Activated B cell treated with CpG ODN at 0.5 μM for 24 hours (primary cell): ENCODE measurements at regions not wholly inside any gene's neighbourhood (a gene's known extent, or its start where the extent isn't known, plus 50 kb on each side); places are given as distances from the start of the nearest gene placed in this dataset.

Source experiments
- ATAC-seq: fragments of 200-7000 bp; cut with Tn5 transposase; one replicate; pipeline ENCODE4 v1.10.0; 2021; ENCODE audit warnings: low read depth, mild to moderate bottlenecking, moderate library complexity
- CTCF ChIA-PET: fragments of 350-600 bp; sonication (Branson Sonifier 250); formaldehyde crosslinking; loops from one replicate; lab custom pipeline; 2021; ENCODE audit warnings: antibody characterized with exemption; lab: Charles Lee
- POLR2A ChIA-PET: fragments of 350-600 bp; sonication (Branson Sonifier 250); formaldehyde crosslinking; loops from one replicate; lab custom pipeline; 2021; ENCODE audit warnings: antibody characterized with exemption; lab: Charles Lee
- DNase-seq: peaks from one replicate; pipeline ENCODE4 v3.0.0; 2022
- H3K27ac Mint-ChIP-seq: one replicate; pipeline ENCODE4 v1.8.0; 2020; ENCODE audit warnings: mixed read lengths
- H3K27me3 Mint-ChIP-seq: one replicate; pipeline ENCODE4 v1.8.0; 2021; ENCODE audit warnings: mixed read lengths
- H3K36me3 Mint-ChIP-seq: one replicate; pipeline ENCODE4 v1.8.0; 2021; ENCODE audit warnings: low read depth, mixed read lengths
- H3K4me1 Mint-ChIP-seq: one replicate; pipeline ENCODE4 v1.8.0; 2021; ENCODE audit warnings: mixed read lengths
- H3K4me3 Mint-ChIP-seq: one replicate; pipeline ENCODE4 v1.8.0; 2020; ENCODE audit warnings: mild to moderate bottlenecking, mixed read lengths
- H3K9me3 Mint-ChIP-seq: one replicate; pipeline ENCODE4 v1.8.0; 2020; ENCODE audit warnings: mixed read lengths
- CTCF ChIP-seq: fragments of 200-600 bp; IDR thresholded peaks from one replicate; pipeline ENCODE4 v1.8.0; 2022; ENCODE audit warnings: antibody characterized with exemption, mild to moderate bottlenecking
- intact Hi-C: fragments of 100-400 bp; cut with micrococcal nuclease; formaldehyde crosslinking; loops from one replicate; pipeline ENCODE4 v1.15.1; 2024

- intact Hi-C loops, result no loop called here
- H3K9me3 Mint-ChIP-seq, result no peaks in the 10 kb centered on the region
- H3K36me3 Mint-ChIP-seq, result no peaks in the 10 kb centered on the region
- DNase-seq (no peak), ATAC-seq (no peak)
- H3K4me3 Mint-ChIP-seq, result no peak overlapping the region
- ChIA-PET POLR2A (no interaction called here), CTCF (no interaction called here)
- H3K27me3 Mint-ChIP-seq, result no peaks in the 10 kb centered on the region
- TF ChIP-seq CTCF, result no peak
- no peak overlapping the region for H3K27ac Mint-ChIP-seq
- H3K4me1 Mint-ChIP-seq, result no peaks in the 10 kb centered on the region
These were observed 94.0 kb downstream of the ZC3H11B start for GRCh38 chr1:219518907-219519248.

- ChIA-PET CTCF (no interaction called here), POLR2A (no interaction called here)
- Mint-ChIP-seq H3K4me3 (no peak overlapping the region), H3K27ac (no peak overlapping the region), H3K27me3 (no peaks in the 10 kb centered on the region), H3K9me3 (no peaks in the 10 kb centered on the region), H3K36me3 (no peaks in the 10 kb centered on the region), H3K4me1 (no peaks in the 10 kb centered on the region)
- DNase-seq, result no peak
- no peak for ATAC-seq
- intact Hi-C loops, result no loop called here
- TF ChIP-seq CTCF, result no peak
These were observed 94.6 kb downstream of the ZC3H11B start for GRCh38 chr1:219518168-219518906.

GRCh38 chr1:219517031-219517430, 95.9 kb downstream of the ZC3H11B start:
- H3K27ac Mint-ChIP-seq, result no peak overlapping the region

GRCh38 chr1:219514728-219515127, 98.2 kb downstream of the ZC3H11B start:
- Mint-ChIP-seq H3K4me1 (no peaks in the 10 kb centered on the region), H3K9me3 (peaks cover 3% of the 10 kb centered on the region), H3K27ac (no peak overlapping the region), H3K36me3 (no peaks in the 10 kb centered on the region), H3K4me3 (no peak overlapping the region), H3K27me3 (no peaks in the 10 kb centered on the region)
- intact Hi-C loops, result no loop called here
- CTCF ChIA-PET, result no interaction called here
- ATAC-seq (no peak), DNase-seq (no peak)
- no peak for TF ChIP-seq CTCF
- POLR2A ChIA-PET, result interaction anchor here (0.6 kb wide), 1 partner anchor 30 kb away, joined by 6 read pairs; no protein-coding TSS in a partner anchor

More at GRCh38 chr1:219517031-219517430, 95.9 kb downstream of the ZC3H11B start:
- ChIA-PET POLR2A (no interaction called here), CTCF (no interaction called here)
- DNase-seq (no peak), ATAC-seq (no peak)
- no peaks in the 10 kb centered on the region for H3K27me3 Mint-ChIP-seq
- peaks cover 3% of the 10 kb centered on the region for H3K9me3 Mint-ChIP-seq
- intact Hi-C loops, result no loop called here
- no peaks in the 10 kb centered on the region for H3K4me1 Mint-ChIP-seq
- no peaks in the 10 kb centered on the region for H3K36me3 Mint-ChIP-seq
- H3K4me3 Mint-ChIP-seq, result no peak overlapping the region
- no peak for TF ChIP-seq CTCF

- H3K4me1 Mint-ChIP-seq, result no peaks in the 10 kb centered on the region
- no peak overlapping the region for H3K27ac Mint-ChIP-seq
- peaks cover under 1% of the 10 kb centered on the region for H3K9me3 Mint-ChIP-seq
- POLR2A ChIA-PET, result no interaction called here
- no peak for DNase-seq
- CTCF ChIA-PET, result no interaction called here
- H3K36me3 Mint-ChIP-seq, result no peaks in the 10 kb centered on the region
- ATAC-seq, result no peak
- no peak overlapping the region for H3K4me3 Mint-ChIP-seq
- no peak for TF ChIP-seq CTCF
- H3K27me3 Mint-ChIP-seq, result no peaks in the 10 kb centered on the region
- intact Hi-C loops, result no loop called here
These were observed 105.5 kb downstream of the ZC3H11B start for GRCh38 chr1:219507437-219507836.
